Mesodermal cell (in vitro differentiated cells): ENCODE measurements at regions not wholly inside any gene's neighbourhood (a gene's known extent, or its start where the extent isn't known, plus 50 kb on each side); places are given as distances from the start of the nearest gene placed in this dataset.
A peak's percentile ranks its signal among the peaks of the same experiment; 100 is the strongest.

Experiments
- H3K27ac ChIP-seq: 2 replicates; pipeline ENCODE4 v1.7.0; 2013; ENCODE audit warnings: mild to moderate bottlenecking, low read depth, low read length, moderate library complexity; ENCODE audit not compliant: severe bottlenecking
- H3K36me3 ChIP-seq: 2 replicates; pipeline ENCODE4 v1.7.1; 2013; ENCODE audit warnings: mild to moderate bottlenecking, low read length, moderate library complexity; ENCODE audit not compliant: control insufficient read depth, insufficient read depth
- H3K4me1 ChIP-seq: one replicate; pipeline ENCODE4 v1.7.1; 2013; ENCODE audit warnings: mild to moderate bottlenecking, low read length; ENCODE audit not compliant: insufficient read depth, control insufficient read depth, poor library complexity, severe bottlenecking
- H3K4me3 ChIP-seq: 2 replicates; pipeline ENCODE4 v1.7.0; 2013; ENCODE audit warnings: low read length, control low read depth, mild to moderate bottlenecking; ENCODE audit not compliant: insufficient read depth, poor library complexity, severe bottlenecking; ENCODE audit errors: extremely low read depth
- H3K9me3 ChIP-seq: 2 replicates; pipeline ENCODE4 v1.7.1; 2013; ENCODE audit warnings: mild to moderate bottlenecking, low read length, moderate library complexity; ENCODE audit not compliant: control insufficient read depth
- WGBS, 2 experiments: methylation state at CpG; one replicate each; pipeline ENCODE4 v1.1.5; 2013; ENCODE audit warnings: missing lambda C conversion rate in 2 of 2; ENCODE audit not compliant: insufficient coverage in 2 of 2; 5-methylcytosine and 5-hydroxymethylcytosine counted together

DNA sequence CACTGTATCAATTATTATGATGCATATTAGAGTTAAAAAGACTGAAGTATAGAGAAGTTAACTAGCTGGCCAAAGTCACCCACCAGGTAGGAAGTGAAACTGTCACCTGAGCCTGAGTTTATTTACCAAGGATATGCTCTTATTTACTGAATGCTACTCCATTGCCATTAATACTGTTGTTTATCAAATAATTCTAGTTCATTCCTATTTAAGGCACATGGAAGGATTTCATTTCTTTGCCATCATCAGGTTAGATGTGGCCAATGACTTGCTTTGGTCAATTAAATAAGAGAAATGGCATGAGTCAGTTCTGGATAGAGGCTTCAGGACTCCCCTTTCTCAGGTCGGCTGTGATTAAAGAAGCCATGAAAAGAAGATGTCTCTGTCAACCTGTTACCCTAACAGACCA, 169.6 kb downstream of the KCNJ2 start:
- Histone ChIP-seq H3K4me3 (no peak overlapping the region), H3K4me1 (peaks cover 2% of the 10 kb centered on the region), H3K36me3 (no peaks in the 10 kb centered on the region), H3K27ac (no peak overlapping the region), H3K9me3 (no peaks in the 10 kb centered on the region)
- 83% methylated on average over 1 of the region's 1 CpG; no CpG with 5 or more reads in 1 of the 2 experiments for WGBS, 2 experiments

DNA sequence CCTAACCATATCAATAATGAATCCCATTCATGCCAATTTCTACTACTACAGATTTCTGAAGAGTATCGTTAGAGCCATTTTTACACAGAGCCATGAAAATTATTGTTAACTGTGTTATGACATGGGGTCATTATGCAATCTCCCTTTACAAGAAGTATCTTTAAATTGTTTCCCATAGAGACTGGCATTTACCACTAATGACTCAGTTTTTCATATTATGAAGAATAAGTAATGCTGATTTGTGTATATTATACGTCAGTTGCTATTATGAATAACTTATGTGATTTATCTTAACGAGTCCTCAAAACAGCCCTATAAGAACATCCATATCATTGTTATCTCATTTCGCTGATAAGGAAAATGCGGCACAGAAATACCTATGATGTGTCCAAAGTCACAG, 173.8 kb downstream of the KCNJ2 start:
- H3K4me1 ChIP-seq = peaks cover 10% of the 10 kb centered on the region
- H3K27ac ChIP-seq = no peak overlapping the region
- H3K4me3 ChIP-seq = no peak overlapping the region
- H3K36me3 ChIP-seq = no peaks in the 10 kb centered on the region
- no peaks in the 10 kb centered on the region for H3K9me3 ChIP-seq
- 100% methylated on average over 3 of the region's 5 CpGs; no CpG with 5 or more reads in 1 of the 2 experiments for WGBS, 2 experiments

- WGBS, 2 experiments = 80% methylated on average over 5 of the region's 6 CpGs; no CpG with 5 or more reads in 1 of the 2 experiments
Observed at GRCh38 chr17:70344386-70345060, 175.2 kb downstream of the KCNJ2 start.

GRCh38 chr17:70345061-70345460, 175.7 kb downstream of the KCNJ2 start:
- Histone ChIP-seq H3K36me3 (no peaks in the 10 kb centered on the region), H3K4me1 (peaks cover 10% of the 10 kb centered on the region), H3K27ac (no peak overlapping the region), H3K4me3 (no peak overlapping the region), H3K9me3 (no peaks in the 10 kb centered on the region)
- no CpG with 5 or more reads among the region's 2 CpGs for WGBS, 2 experiments

More at GRCh38 chr17:70344386-70345060, 175.2 kb downstream of the KCNJ2 start:
- no peaks in the 10 kb centered on the region for H3K9me3 ChIP-seq
- H3K4me1 ChIP-seq = peaks cover 10% of the 10 kb centered on the region
- peak overlapping the region; percentile 55 for H3K27ac ChIP-seq
- H3K4me3 ChIP-seq = no peak overlapping the region
- H3K36me3 ChIP-seq = no peaks in the 10 kb centered on the region

- no peak overlapping the region for H3K27ac ChIP-seq
- H3K36me3 ChIP-seq = no peaks in the 10 kb centered on the region
Observed at GRCh38 chr17:70352834-70353233, 183.5 kb downstream of the KCNJ2 start.

DNA sequence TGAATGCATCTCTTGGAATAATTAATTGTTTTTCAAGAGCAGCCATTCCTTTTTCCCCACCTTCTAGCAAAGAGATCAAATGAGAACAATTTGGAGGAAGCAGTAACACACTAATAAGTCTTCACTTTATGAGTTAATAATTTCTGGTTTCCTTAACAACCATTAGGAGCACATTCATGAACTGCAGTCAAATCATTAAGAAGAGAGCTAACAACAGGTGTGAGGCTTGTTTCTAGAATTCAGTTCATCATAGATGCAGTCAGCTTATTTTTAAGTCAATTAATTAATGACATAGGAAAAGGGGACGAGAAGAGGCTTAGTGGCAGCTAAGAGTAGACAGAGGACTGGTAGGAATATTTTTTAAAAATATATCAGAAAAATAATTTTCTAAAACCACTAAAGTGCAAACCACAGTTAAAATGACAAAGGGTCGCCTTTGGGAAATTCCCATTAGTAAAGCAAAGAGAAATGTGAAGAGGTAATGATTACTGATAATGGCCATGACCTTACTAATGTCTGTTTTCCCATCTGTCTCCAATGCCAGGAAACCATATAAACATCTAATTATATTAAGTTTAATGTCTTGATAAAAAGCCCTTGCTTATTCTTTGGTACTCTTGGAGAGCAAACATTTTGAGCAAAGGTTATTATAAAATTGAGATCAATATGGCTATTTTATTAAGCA, 184.2 kb downstream of the KCNJ2 start:
- H3K27ac ChIP-seq = no peak overlapping the region
- WGBS, 2 experiments = no CpG with 5 or more reads among the region's 2 CpGs
- no peak overlapping the region for H3K4me3 ChIP-seq
- no peaks in the 10 kb centered on the region for H3K9me3 ChIP-seq
- no peaks in the 10 kb centered on the region for H3K36me3 ChIP-seq
- no peaks in the 10 kb centered on the region for H3K4me1 ChIP-seq

More at GRCh38 chr17:70352834-70353233, 183.5 kb downstream of the KCNJ2 start:
- no peaks in the 10 kb centered on the region for H3K9me3 ChIP-seq
- 100% methylated on average over 3 of the region's 3 CpGs; no CpG with 5 or more reads in 1 of the 2 experiments for WGBS, 2 experiments
- no peaks in the 10 kb centered on the region for H3K4me1 ChIP-seq
- H3K4me3 ChIP-seq = no peak overlapping the region

DNA sequence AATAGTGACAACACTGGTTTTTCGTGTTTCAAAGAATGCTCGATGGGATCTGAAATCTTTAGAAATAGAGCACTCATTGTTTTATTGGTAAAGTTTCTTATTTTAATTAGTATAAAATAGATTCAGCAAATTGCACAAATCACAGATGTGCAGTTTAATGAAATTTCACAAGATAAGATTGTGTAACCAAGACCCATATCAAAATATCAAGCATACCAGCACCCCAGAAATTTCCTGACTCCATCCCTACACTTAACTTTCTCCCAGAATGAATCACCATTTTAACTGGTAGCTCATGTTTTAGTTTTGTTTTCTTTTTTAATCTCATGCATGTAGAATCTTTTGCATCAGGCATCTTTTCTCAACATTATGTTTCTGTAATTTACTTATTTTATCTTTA, 185.9 kb downstream of the KCNJ2 start:
- Histone ChIP-seq H3K27ac (no peak overlapping the region), H3K4me1 (no peaks in the 10 kb centered on the region), H3K36me3 (no peaks in the 10 kb centered on the region), H3K9me3 (no peaks in the 10 kb centered on the region), H3K4me3 (no peak overlapping the region)
- WGBS, 2 experiments = 100% methylated on average over 1 of the region's 2 CpGs; no CpG with 5 or more reads in 1 of the 2 experiments

- H3K4me3 ChIP-seq = no peak overlapping the region
- no peaks in the 10 kb centered on the region for H3K4me1 ChIP-seq
- 80 to 83% methylated on average over 1 of the region's 5 CpGs for WGBS, 2 experiments
- no peak overlapping the region for H3K27ac ChIP-seq
- no peaks in the 10 kb centered on the region for H3K9me3 ChIP-seq
- H3K36me3 ChIP-seq = no peaks in the 10 kb centered on the region
Observed at GRCh38 chr17:70357190-70357589, 187.9 kb downstream of the KCNJ2 start.

- peaks cover 14% of the 10 kb centered on the region for H3K4me1 ChIP-seq
- no peaks in the 10 kb centered on the region for H3K9me3 ChIP-seq
- H3K36me3 ChIP-seq = no peaks in the 10 kb centered on the region
- no peak overlapping the region for H3K4me3 ChIP-seq
- peak overlapping the region; percentile 94 for H3K27ac ChIP-seq
- 50 to 75% methylated on average over 1 to 2 of the region's 2 CpGs for WGBS, 2 experiments
Observed at GRCh38 chr17:70365091-70365583, 195.8 kb downstream of the KCNJ2 start.

GRCh38 chr17:70366386-70366785, 197.1 kb downstream of the KCNJ2 start:
- peaks cover 14% of the 10 kb centered on the region for H3K4me1 ChIP-seq

DNA sequence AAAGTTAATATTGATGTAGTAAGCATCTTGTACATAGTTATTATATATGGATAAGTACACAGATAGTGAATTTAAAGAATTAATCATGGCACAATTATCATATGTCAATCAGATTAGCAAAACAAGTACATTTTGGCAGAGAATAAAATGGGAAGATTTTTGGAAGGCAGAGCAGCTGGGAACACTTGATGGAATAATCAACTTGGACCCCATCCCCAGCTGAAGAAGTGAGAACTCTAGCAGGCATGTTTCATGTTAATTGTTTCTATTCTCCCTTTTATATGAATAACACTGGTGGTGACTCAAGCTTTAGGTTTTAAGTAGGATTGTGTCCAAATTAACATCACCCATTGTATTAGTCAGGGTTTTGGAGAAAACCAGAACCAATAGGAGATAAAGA, 198.7 kb downstream of the KCNJ2 start:
- no peak overlapping the region for H3K4me3 ChIP-seq

More at GRCh38 chr17:70366386-70366785, 197.1 kb downstream of the KCNJ2 start:
- no peaks in the 10 kb centered on the region for H3K9me3 ChIP-seq
- H3K36me3 ChIP-seq = no peaks in the 10 kb centered on the region
- peak overlapping the region; percentile 94 for H3K27ac ChIP-seq
- H3K4me3 ChIP-seq = no peak overlapping the region

More for the DNA sequence above, 198.7 kb downstream of the KCNJ2 start:
- Histone ChIP-seq H3K36me3 (no peaks in the 10 kb centered on the region), H3K9me3 (no peaks in the 10 kb centered on the region), H3K27ac (no peak overlapping the region), H3K4me1 (peaks cover 14% of the 10 kb centered on the region)
